Kidney epithelial cell (primary cell): ENCODE measurements at regions not wholly inside any gene's neighbourhood (a gene's known extent, or its start where the extent isn't known, plus 50 kb on each side); places are given as distances from the start of the nearest gene placed in this dataset.

Source experiments
- DNase-seq: peaks from one replicate; pipeline ENCODE4 v3.0.0-alpha.2; 2010; ENCODE audit warnings: low read depth
- H3K27me3 ChIP-seq: 2 replicates; pipeline ENCODE4 v1.6.0; 2011; ENCODE audit warnings: low read length; ENCODE audit not compliant: control insufficient read depth, insufficient read depth
- H3K36me3 ChIP-seq: 2 replicates; pipeline ENCODE4 v1.5.1; 2011; ENCODE audit warnings: low read length; ENCODE audit not compliant: control insufficient read depth, insufficient read depth
- H3K4me3 ChIP-seq: 2 replicates; pipeline ENCODE4 v1.5.1; 2011; ENCODE audit warnings: low read depth, mild to moderate bottlenecking, control low read depth, low read length
- TF ChIP-seq, protein P1 (sequence below): IDR thresholded peaks from 2 replicates; pipeline ENCODE4 v1.5.1; 2011; ENCODE audit warnings: mild to moderate bottlenecking, moderate library complexity, low read length, control low read depth, inconsistent platforms; ENCODE audit not compliant: insufficient read depth, poor library complexity, severe bottlenecking

DNA sequence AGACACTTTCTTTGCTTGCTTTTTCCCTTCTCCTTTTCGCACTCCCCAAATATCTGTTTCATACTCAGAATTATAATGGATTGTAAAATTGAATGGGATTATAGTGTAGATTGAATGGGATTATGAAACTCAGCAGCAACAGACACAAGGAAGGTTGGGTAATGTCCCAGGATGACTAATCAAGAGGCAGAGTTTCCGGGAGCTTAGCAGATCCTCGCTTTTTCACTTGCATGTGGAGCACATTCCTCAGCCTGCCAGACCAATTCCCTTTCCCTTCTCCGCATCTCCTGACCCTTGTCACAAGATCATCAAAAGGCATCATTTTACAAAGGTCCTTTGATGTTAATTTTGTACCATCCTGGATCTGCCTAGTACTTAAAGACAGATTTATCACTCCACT, 55.1 kb upstream of the SLC1A1 start:
- TF ChIP-seq, protein P1, sequence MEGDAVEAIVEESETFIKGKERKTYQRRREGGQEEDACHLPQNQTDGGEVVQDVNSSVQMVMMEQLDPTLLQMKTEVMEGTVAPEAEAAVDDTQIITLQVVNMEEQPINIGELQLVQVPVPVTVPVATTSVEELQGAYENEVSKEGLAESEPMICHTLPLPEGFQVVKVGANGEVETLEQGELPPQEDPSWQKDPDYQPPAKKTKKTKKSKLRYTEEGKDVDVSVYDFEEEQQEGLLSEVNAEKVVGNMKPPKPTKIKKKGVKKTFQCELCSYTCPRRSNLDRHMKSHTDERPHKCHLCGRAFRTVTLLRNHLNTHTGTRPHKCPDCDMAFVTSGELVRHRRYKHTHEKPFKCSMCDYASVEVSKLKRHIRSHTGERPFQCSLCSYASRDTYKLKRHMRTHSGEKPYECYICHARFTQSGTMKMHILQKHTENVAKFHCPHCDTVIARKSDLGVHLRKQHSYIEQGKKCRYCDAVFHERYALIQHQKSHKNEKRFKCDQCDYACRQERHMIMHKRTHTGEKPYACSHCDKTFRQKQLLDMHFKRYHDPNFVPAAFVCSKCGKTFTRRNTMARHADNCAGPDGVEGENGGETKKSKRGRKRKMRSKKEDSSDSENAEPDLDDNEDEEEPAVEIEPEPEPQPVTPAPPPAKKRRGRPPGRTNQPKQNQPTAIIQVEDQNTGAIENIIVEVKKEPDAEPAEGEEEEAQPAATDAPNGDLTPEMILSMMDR = no peak
- DNase-seq = no peak
- H3K4me3 ChIP-seq = no peak overlapping the region
- no peaks in the 10 kb centered on the region for H3K36me3 ChIP-seq
- H3K27me3 ChIP-seq = no peaks in the 10 kb centered on the region

DNA sequence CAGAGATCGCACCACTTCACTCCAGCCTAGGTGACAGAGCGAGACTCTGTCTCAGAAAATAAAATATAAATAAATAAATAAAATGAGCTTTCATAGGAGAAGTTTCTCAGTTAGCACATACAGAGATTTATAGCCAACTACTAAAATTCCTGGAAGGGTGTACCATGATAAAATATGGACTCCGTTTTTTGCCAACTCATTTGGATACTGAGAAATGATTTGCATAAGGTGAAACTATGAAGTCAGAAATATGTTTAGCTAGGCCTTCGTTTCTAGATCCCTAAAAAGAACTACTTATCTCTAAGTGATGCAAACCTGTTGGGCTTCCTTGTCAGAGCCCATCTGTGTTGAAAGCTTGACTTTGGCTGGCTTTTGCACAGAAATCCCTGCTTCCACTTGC, 56.9 kb upstream of the SLC1A1 start:
- H3K27me3 ChIP-seq = no peaks in the 10 kb centered on the region
- no peaks in the 10 kb centered on the region for H3K36me3 ChIP-seq
- no peak for DNase-seq
- TF ChIP-seq, protein P1 = no peak
- H3K4me3 ChIP-seq = no peak overlapping the region

DNA sequence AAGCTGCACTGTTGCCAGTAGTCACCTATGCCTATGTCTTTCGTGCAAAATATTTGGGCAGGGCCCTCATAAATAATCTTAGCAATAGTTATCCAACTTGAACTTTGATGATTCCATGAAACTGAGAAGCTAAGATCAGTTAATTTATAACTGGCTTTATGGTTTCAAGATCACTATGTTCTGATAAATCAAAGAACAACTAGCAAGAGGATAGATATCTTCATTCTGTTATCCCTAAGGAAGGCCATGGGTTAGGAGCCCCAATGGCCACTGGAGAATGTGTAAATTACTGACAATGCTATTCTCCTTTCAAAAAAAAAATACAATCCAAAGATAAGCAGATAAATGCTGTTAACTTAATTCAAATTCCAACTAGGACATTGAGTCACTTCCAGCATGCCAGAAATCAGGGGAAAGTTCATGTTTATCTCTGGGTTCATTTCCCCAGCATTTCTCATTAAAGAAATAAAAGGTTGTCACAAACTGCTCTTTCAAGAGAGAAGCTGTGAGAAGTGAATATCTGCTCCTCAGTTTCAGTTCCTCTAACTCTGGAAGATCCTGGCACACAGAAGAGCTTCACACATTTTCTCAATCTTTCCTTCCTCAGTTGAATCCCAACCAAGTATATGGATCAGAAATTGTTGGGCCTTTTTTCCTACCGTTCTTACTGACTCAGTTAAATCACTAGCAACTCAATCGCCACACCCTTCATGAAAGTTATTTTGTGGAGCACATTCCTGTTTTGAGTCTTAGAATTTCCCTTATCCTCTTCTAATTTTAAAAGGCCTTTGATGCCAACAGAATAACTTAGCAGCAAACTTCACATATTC, 59.6 kb upstream of the SLC1A1 start:
- TF ChIP-seq, protein P1 = no peak
- no peaks in the 10 kb centered on the region for H3K36me3 ChIP-seq
- H3K27me3 ChIP-seq = peaks cover 2% of the 10 kb centered on the region
- DNase-seq = no peak
- no peak overlapping the region for H3K4me3 ChIP-seq

DNA sequence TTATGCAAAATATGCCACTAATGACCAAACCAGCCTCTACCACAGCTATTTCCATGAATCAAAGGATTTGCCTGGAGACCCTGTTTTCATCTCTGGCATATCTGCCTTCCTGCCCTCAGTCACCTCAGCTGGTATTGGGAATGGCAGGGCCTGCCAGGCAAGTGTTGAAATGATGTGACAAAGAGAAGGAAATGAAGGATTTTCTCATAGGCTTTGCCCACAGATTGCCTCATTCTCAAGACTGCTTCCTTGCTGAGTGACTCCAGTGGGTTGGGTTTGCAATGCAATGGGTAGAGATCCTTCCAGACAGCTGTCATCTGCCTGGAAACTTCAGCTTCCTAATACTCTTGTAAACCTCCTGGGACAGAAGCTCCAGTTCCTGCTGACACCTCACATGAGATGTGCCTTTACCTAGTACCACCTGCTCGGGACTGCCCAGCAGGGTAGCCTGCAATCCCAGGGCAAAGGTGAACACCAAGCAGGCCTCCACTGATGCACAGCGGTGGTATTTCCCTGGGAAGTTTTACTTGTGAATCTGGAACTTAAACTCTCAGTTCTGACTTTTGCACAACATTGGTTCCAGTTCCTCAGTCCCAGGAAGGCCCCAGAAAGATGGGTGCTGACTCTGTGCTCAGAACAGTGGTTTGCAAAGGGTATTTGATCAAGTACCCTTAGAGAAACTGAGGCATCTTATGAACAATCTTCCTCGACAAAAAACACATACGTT, 64.8 kb upstream of the SLC1A1 start:
- no peak for DNase-seq
- TF ChIP-seq, protein P1 = no peak
- Histone ChIP-seq H3K36me3 (no peaks in the 10 kb centered on the region), H3K27me3 (peaks cover 2% of the 10 kb centered on the region), H3K4me3 (no peak overlapping the region)

DNA sequence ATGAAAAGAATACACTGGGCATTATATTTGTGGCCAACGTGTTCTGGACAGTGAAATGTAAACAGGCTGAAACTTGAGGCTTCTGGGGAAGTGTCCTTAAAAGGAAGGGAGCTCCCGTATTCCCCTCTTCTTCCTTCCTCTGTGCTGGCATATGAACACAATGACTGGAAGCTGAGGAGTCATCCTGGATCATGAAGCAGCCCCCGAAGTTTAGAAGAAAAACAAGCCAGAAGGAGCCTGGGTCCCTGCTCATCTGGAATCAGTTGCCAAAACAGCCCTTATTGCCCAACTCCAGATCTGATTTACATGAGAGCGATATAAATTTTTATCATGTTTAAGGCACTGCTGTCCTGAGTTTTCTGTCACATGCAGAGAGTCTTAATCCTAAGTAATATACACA, 65.4 kb upstream of the SLC1A1 start:
- DNase-seq = no peak
- Histone ChIP-seq H3K4me3 (no peak overlapping the region), H3K27me3 (peaks cover 2% of the 10 kb centered on the region), H3K36me3 (no peaks in the 10 kb centered on the region)
- TF ChIP-seq, protein P1 = no peak
